ENCODE measurements at regions not wholly inside any gene's neighbourhood (a gene's known extent, or its start where the extent isn't known, plus 50 kb on each side); places are given as distances from the start of the nearest gene placed in this dataset.
"Not testable (repeated sequence)": the region's sequence is repeated elsewhere in the genome, so short reads cannot be mapped to it uniquely, and the experiment has no call there.

- TF ChIP-seq CTCF (IDR thresholded peaks at IDR 0.05; ENCODE audit: borderline replicate concordance, control extremely low read depth, extremely low read depth, insufficient read depth, missing control alignments), result no peak
- in situ Hi-C loops (cut with MboI; ENCODE audit: low sequenced_read_pairs, unreplicated experiment), result no loop called here
These were observed 301.8 kb downstream of the GATA3 start for GRCh38 chr10:8356283-8356682.

GRCh38 chr10:8359467-8359866, 305.0 kb downstream of the GATA3 start:
- in situ Hi-C loops (cut with MboI; ENCODE audit: low sequenced_read_pairs, unreplicated experiment), result no loop called here
- TF ChIP-seq CTCF (IDR thresholded peaks at IDR 0.05; ENCODE audit: borderline replicate concordance, control extremely low read depth, extremely low read depth, insufficient read depth, missing control alignments), result no peak

More at GRCh38 chr10:8356283-8356682, 301.8 kb downstream of the GATA3 start:
- DNase-seq (ENCODE audit: low spot score), result no peak

GRCh38 chr10:8360365-8360764, 305.9 kb downstream of the GATA3 start:
- TF ChIP-seq CTCF (IDR thresholded peaks at IDR 0.05; ENCODE audit: borderline replicate concordance, control extremely low read depth, extremely low read depth, insufficient read depth, missing control alignments), result no peak
- DNase-seq (ENCODE audit: low spot score), result no peak

More at GRCh38 chr10:8359467-8359866, 305.0 kb downstream of the GATA3 start:
- DNase-seq (ENCODE audit: low spot score), result no peak

DNA sequence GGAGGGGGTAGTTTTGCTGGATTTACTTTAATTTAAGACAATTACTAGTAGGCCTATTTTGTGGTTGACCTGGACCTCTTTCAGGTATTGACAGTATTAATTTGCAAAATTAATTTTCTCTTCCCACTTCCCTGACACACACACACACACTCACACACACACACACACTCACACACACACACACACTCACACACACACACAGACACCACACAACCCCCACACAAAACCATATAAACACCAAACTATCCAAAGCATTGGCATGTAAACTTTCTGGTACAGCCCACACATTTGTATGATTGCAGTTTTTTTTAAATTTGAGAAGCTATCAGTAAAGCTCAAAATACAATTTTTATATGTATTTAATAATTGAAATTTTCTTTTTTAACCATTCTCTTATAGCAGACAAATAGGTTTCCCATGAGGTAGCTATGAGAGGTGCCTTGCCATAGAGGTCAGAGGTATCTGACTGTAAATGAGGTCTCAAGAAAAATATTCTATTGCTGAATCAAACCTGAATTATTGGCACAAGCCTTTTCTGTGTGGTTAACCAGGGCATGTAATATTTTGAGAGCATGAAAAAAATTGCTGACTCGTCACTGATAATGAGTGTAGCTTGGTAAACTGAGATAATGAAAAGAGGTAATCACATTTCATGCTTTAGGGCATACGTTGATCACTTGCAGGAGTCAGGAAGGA, 306.5 kb downstream of the GATA3 start:
- TF ChIP-seq CTCF (IDR thresholded peaks at IDR 0.05; ENCODE audit: borderline replicate concordance, control extremely low read depth, extremely low read depth, insufficient read depth, missing control alignments), result no peak
- DNase-seq (ENCODE audit: low spot score), result no peak
- in situ Hi-C loops (cut with MboI; ENCODE audit: low sequenced_read_pairs, unreplicated experiment), result no loop called here

More at GRCh38 chr10:8360365-8360764, 305.9 kb downstream of the GATA3 start:
- in situ Hi-C loops (cut with MboI; ENCODE audit: low sequenced_read_pairs, unreplicated experiment), result no loop called here

GRCh38 chr10:8361510-8361844, 307.0 kb downstream of the GATA3 start:
- in situ Hi-C loops (cut with MboI; ENCODE audit: low sequenced_read_pairs, unreplicated experiment), result no loop called here
- TF ChIP-seq CTCF (IDR thresholded peaks at IDR 0.05; ENCODE audit: borderline replicate concordance, control extremely low read depth, extremely low read depth, insufficient read depth, missing control alignments), result no peak
- no peak for DNase-seq (ENCODE audit: low spot score)

DNA sequence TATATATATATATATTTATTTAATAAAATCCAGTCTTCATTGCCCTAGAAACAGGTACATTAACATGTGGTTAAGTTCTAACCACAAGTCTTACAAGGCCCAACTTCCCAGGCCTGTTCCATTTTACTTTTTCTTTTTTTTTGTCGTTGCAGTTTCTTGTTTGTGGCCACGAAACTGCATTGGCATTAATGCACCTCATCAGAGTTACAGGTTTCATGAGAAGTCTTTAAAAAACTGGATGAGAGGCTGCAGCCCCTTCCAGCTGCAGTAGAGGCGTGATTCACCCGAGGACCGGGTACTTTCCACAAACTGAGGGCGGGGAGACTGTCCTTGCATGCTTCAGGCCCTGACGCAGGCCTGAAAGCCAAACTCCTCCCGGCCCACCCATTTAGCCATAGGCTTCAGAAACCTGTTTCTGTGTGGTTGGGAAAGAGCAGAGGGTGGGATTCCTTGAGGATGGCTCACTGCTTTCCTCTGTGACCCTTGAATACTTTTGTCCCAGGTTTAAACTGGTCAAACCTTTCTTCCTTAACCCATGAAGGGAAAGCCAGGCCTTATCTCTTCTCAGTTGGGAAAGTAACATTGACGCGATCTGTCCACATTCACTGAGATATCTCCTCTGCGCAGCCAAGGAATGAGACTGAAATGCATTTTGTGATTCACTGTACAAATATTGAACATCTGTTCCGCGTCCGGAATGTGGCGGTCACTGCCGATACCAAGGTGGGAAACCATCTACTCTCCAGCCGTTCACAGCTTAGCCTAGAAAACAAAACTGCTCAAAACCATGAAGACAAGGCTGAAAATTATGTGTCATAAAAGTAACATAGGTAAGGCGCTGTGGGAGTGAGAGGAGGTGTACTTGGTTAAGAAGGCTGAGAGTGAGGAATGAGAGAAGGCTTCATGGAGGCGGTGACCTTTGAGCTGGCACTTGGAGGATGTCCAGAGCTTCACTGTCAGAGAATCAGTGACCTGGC, 311.7 kb downstream of the GATA3 start:
- DNase-seq (ENCODE audit: low spot score), result peak; percentile 45
- in situ Hi-C loops (cut with MboI; ENCODE audit: low sequenced_read_pairs, unreplicated experiment), result no loop called here
- TF ChIP-seq CTCF (IDR thresholded peaks at IDR 0.05; ENCODE audit: borderline replicate concordance, control extremely low read depth, extremely low read depth, insufficient read depth, missing control alignments), result no peak

DNA sequence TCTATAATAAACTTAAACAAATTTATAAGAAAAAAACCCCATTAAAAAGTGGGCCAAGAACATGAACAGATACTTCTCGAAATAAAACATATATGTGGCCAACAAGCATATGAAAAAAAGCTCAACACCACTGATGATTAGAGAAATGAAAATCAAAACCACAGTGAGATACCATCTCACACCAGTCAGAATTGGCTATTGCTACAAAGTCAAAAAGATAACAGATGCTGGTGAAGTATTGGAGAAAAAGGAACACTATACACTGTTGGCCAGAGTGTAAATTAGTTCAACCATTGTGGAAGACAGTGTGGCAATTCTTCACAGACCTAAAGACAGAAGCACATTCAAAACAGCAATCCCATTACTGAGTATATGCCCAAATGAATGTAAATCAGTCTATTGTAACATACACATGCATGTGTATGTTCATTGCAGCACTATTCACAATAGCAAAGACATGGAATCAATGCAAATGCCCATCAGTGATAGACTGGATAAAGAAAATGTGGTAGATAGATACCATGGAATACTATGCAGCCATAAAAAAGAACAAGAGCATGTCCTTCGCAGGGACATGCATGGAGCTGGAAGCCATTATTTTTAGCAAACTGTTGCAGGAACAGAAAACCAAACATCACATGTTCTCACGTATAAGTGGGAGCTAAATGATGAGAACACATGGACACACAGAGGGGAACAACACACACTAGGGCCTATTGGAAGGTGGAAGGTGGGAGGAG, 313.4 kb downstream of the GATA3 start:
- in situ Hi-C loops (cut with MboI; ENCODE audit: low sequenced_read_pairs, unreplicated experiment), result not testable (repeated sequence)

More for the DNA sequence above, 313.4 kb downstream of the GATA3 start:
- not testable (repeated sequence) for DNase-seq (ENCODE audit: low spot score)
